ENCODE measurements at regions not wholly inside any gene's neighbourhood (a gene's known extent, or its start where the extent isn't known, plus 50 kb on each side); places are given as distances from the start of the nearest gene placed in this dataset.

- TF ChIP-seq CTCF (IDR thresholded peaks at IDR 0.05), result no peak
- TF ChIP-seq POLR2A (IDR thresholded peaks at IDR 0.05), result no peak
- TF ChIP-seq EP300 (IDR thresholded peaks at IDR 0.05), result no peak
Measured at GRCh38 chr6:118739696-118740353, 88.4 kb upstream of the CEP85L start.
